ENCODE measurements at regions not wholly inside any gene's neighbourhood (a gene's known extent, or its start where the extent isn't known, plus 50 kb on each side); places are given as distances from the start of the nearest gene placed in this dataset.

DNA sequence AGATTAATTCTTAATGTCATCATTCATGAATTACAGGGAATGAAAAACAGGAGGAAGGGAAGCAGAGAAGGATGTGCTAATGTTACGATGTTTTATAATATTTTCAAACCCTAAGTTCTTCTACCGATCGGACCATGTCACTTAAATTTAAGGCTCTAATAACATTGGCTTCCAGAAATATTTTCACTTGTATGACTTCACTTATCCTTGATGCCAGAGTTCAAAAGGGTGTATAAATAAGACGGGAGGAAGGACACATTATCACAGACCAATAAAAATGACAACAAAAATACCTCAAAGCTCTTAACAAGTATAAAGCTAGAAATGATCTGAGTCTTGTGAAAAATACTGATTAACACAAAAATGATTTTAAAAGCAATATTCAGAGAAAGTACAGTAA lies 370.4 kb upstream of the CITED2 start:
- no peak overlapping the region for H3K4me3 ChIP-seq (ENCODE audit: low read depth, low read length, poor library complexity, severe bottlenecking)
- no peaks in the 10 kb centered on the region for H3K9me2 ChIP-seq (ENCODE audit: low read depth, low read length)
- no peak overlapping the region for H2AFZ ChIP-seq (ENCODE audit: low read length)
- no peaks in the 10 kb centered on the region for H3K27me3 ChIP-seq (ENCODE audit: insufficient read depth, low read length)
- no peak for TF ChIP-seq EZH2 (IDR thresholded peaks at IDR 0.05; ENCODE audit: borderline replicate concordance, low read length)
- no peak for TF ChIP-seq CTCF (IDR thresholded peaks at IDR 0.05; ENCODE audit: low read length)
- H3K36me3 ChIP-seq (ENCODE audit: insufficient read depth, low read length), result no peaks in the 10 kb centered on the region
- no peak overlapping the region for H3K9ac ChIP-seq (ENCODE audit: low read length)
- H3K27ac ChIP-seq (ENCODE audit: low read depth, low read length, poor library complexity, severe bottlenecking), result no peak overlapping the region
- no peaks in the 10 kb centered on the region for H3K79me2 ChIP-seq (ENCODE audit: insufficient read depth, low read length)
- no peaks in the 10 kb centered on the region for H4K20me1 ChIP-seq (ENCODE audit: insufficient read depth, low read length)
- no peaks in the 10 kb centered on the region for H3F3A ChIP-seq (ENCODE audit: insufficient read depth, low read length)
- no peaks in the 10 kb centered on the region for H3K9me3 ChIP-seq (ENCODE audit: low read length)
- no peak overlapping the region for H3K4me2 ChIP-seq (ENCODE audit: low read length)
- H3K4me1 ChIP-seq (ENCODE audit: insufficient read depth, low read length, severe bottlenecking), result no peaks in the 10 kb centered on the region

DNA sequence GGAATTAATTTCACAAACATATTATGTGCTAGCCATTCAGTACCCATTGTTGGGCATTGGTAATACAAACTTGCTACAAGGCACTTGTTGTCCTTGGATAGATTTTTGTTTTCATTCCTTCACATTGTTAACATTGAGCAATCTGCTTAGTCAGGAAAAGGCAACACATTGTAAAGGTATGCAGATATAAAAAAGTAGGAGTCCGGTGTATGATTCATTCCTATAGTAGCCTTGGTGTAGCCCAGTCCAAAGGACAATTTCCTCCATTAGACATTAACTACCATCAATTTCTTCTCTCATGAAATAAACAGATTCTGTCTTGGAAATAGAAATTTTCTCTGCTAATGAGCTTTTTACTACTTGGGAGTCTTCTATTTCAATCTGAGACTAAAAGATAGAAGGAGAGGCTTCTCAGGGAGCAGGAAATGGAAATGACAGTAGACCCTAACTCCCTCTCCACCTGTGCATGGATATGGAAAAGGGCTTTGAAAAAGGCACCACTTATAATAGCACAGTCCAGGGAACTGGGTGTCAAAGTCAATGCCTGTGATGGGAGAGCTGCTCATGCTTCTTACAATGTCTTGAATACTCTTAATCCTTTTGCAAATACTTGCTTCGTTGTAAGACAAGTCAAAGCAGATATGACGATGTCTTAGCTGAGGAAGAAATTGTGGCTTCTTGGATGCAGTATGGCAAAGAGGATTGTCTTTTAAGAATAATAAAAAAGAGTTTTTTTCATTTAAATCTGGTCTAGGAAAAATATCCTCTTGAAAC lies 369.4 kb upstream of the CITED2 start:
- Histone ChIP-seq H3K4me1 (ENCODE audit: insufficient read depth, low read length, severe bottlenecking) (no peaks in the 10 kb centered on the region), H2AFZ (ENCODE audit: low read length) (no peak overlapping the region), H3K27me3 (ENCODE audit: insufficient read depth, low read length) (no peaks in the 10 kb centered on the region), H3K4me2 (ENCODE audit: low read length) (no peak overlapping the region), H3K36me3 (ENCODE audit: insufficient read depth, low read length) (no peaks in the 10 kb centered on the region), H3K9ac (ENCODE audit: low read length) (no peak overlapping the region), H3K4me3 (ENCODE audit: low read depth, low read length, poor library complexity, severe bottlenecking) (no peak overlapping the region), H3K9me3 (ENCODE audit: low read length) (no peaks in the 10 kb centered on the region), H3F3A (ENCODE audit: insufficient read depth, low read length) (no peaks in the 10 kb centered on the region), H4K20me1 (ENCODE audit: insufficient read depth, low read length) (no peaks in the 10 kb centered on the region), H3K79me2 (ENCODE audit: insufficient read depth, low read length) (no peaks in the 10 kb centered on the region), H3K27ac (ENCODE audit: low read depth, low read length, poor library complexity, severe bottlenecking) (no peak overlapping the region), H3K9me2 (ENCODE audit: low read depth, low read length) (no peaks in the 10 kb centered on the region)
- TF ChIP-seq CTCF (IDR thresholded peaks at IDR 0.05; ENCODE audit: low read length) (no peak), EZH2 (IDR thresholded peaks at IDR 0.05; ENCODE audit: borderline replicate concordance, low read length) (no peak)

GRCh38 chr6:139742671-139743070 lies 368.2 kb upstream of the CITED2 start:
- Histone ChIP-seq H3K27ac (ENCODE audit: low read depth, low read length, poor library complexity, severe bottlenecking) (no peak overlapping the region), H3K9ac (ENCODE audit: low read length) (no peak overlapping the region), H3K9me3 (ENCODE audit: low read length) (no peaks in the 10 kb centered on the region), H3K9me2 (ENCODE audit: low read depth, low read length) (no peaks in the 10 kb centered on the region), H3F3A (ENCODE audit: insufficient read depth, low read length) (no peaks in the 10 kb centered on the region), H3K4me3 (ENCODE audit: low read depth, low read length, poor library complexity, severe bottlenecking) (no peak overlapping the region), H3K36me3 (ENCODE audit: insufficient read depth, low read length) (no peaks in the 10 kb centered on the region), H3K79me2 (ENCODE audit: insufficient read depth, low read length) (no peaks in the 10 kb centered on the region), H2AFZ (ENCODE audit: low read length) (no peak overlapping the region), H4K20me1 (ENCODE audit: insufficient read depth, low read length) (no peaks in the 10 kb centered on the region), H3K4me2 (ENCODE audit: low read length) (no peak overlapping the region), H3K4me1 (ENCODE audit: insufficient read depth, low read length, severe bottlenecking) (no peaks in the 10 kb centered on the region), H3K27me3 (ENCODE audit: insufficient read depth, low read length) (no peaks in the 10 kb centered on the region)
- TF ChIP-seq EZH2 (IDR thresholded peaks at IDR 0.05; ENCODE audit: borderline replicate concordance, low read length), result no peak
- no peak for TF ChIP-seq CTCF (IDR thresholded peaks at IDR 0.05; ENCODE audit: low read length)
